Lung (tissue), 11 donors: ENCODE measurements at regions not wholly inside any gene's neighbourhood (a gene's known extent, or its start where the extent isn't known, plus 50 kb on each side); places are given as distances from the start of the nearest gene placed in this dataset.
A peak's percentile ranks its signal among the peaks of the same experiment; 100 is the strongest.

Experiments
- ATAC-seq: fragments of 200-7000 bp; cut with Tn5 transposase; one replicate; pipeline ENCODE4 v1.9.1; 2020; ENCODE audit warnings: moderate number of reproducible peaks; ENCODE audit not compliant: insufficient read depth, low FRiP score
- DNase-seq, 3 donors: peaks; one replicate each; pipeline ENCODE4 v3.0.0-alpha.2; 2013 to 2017
- H3K27ac ChIP-seq, 2 donors: one replicate each; pipeline ENCODE4 v1.5.1; 2013; ENCODE audit warnings: mild to moderate bottlenecking in 2 of 2, moderate library complexity in 2 of 2, control low read depth in 1 of 2, inconsistent platforms in 1 of 2, low read depth in 1 of 2, low read length in 1 of 2
- H3K27me3 ChIP-seq, 3 donors: one replicate each; pipeline ENCODE4 v1.5.1; 2013; ENCODE audit warnings: low read length in 2 of 3; ENCODE audit not compliant: control insufficient read depth in 3 of 3, insufficient read depth in 3 of 3
- H3K36me3 ChIP-seq, 4 donors: one replicate each; pipeline ENCODE4 v1.5.1; 2013; ENCODE audit warnings: low read length in 4 of 4, mild to moderate bottlenecking in 1 of 4, moderate library complexity in 1 of 4; ENCODE audit not compliant: control insufficient read depth in 4 of 4, insufficient read depth in 4 of 4
- H3K4me1 ChIP-seq, 5 donors: one replicate each; pipeline ENCODE4 v1.5.1; 2013; ENCODE audit warnings: low read length in 5 of 5, mild to moderate bottlenecking in 2 of 5, moderate library complexity in 1 of 5; ENCODE audit not compliant: control insufficient read depth in 5 of 5, insufficient read depth in 5 of 5
- H3K4me3 ChIP-seq: one replicate; pipeline ENCODE4 v1.5.1; 2013; ENCODE audit warnings: mild to moderate bottlenecking, control low read depth, moderate library complexity
- H3K9ac ChIP-seq, 2 donors: one replicate each; pipeline ENCODE4 v1.5.1; 2013; ENCODE audit warnings: low read length in 2 of 2, control low read depth in 1 of 2; ENCODE audit not compliant: insufficient read depth in 1 of 2
- H3K9me3 ChIP-seq, 4 donors: one replicate each; pipeline ENCODE4 v1.5.1; 2013; ENCODE audit warnings: low read length in 3 of 4, mild to moderate bottlenecking in 1 of 4, moderate library complexity in 1 of 4; ENCODE audit not compliant: control insufficient read depth in 4 of 4, insufficient read depth in 3 of 4
- CTCF ChIP-seq: IDR thresholded peaks from 2 replicates; pipeline ENCODE4 v1.5.1; 2012; ENCODE audit warnings: mild to moderate bottlenecking; ENCODE audit errors: control extremely low read depth, extremely low read depth
- WGBS, 2 donors: extraction: QIAGEN DNeasy Blood & Tissue Kit; methylation state at CpG; one replicate each; pipeline ENCODE4 v1.1.7; 2013; 5-methylcytosine and 5-hydroxymethylcytosine counted together
- donor health status: control.
- donor health status: control.
- donor health status: Bipolar disorder and iron deficiency.
- donor health status: healthy.
- donor health status: DM: yes; HTN: yes; CAD: no.

GRCh38 chr9:20028849-20029231 is 240.0 kb upstream of the SLC24A2 start:
- no peak overlapping the region for H3K4me3 ChIP-seq
- TF ChIP-seq CTCF, result no peak
- 49 to 56% methylated on average over 5 of the region's 5 CpGs for WGBS, 2 donors
- DNase-seq (peak in 1 of 3 donors; percentile 44), ATAC-seq (no peak)
- H3K9ac ChIP-seq, result no peak overlapping the region
- no peak overlapping the region for H3K27ac ChIP-seq
- no peaks in the 10 kb centered on the region for H3K27me3 ChIP-seq
- H3K4me1 ChIP-seq, result peaks cover 3 to 8% (median 5%) of the 10 kb centered on the region in 5 donors
- H3K9me3 ChIP-seq, result no peaks in the 10 kb centered on the region
- no peaks in the 10 kb centered on the region for H3K36me3 ChIP-seq

GRCh38 chr9:20028192-20028848 is 239.5 kb upstream of the SLC24A2 start:
- Histone ChIP-seq H3K9ac (no peak overlapping the region), H3K36me3 (no peaks in the 10 kb centered on the region), H3K27me3 (no peaks in the 10 kb centered on the region), H3K9me3 (no peaks in the 10 kb centered on the region), H3K4me3 (no peak overlapping the region), H3K4me1 (peaks cover 3 to 12% (median 5%) of the 10 kb centered on the region in 5 donors), H3K27ac (peak overlapping the region in 1 of 2 donors; percentile 66)
- ATAC-seq (no peak), DNase-seq (peak in 2 of 3 donors; percentile 17 to 20)
- TF ChIP-seq CTCF, result no peak
- 51 to 72% methylated on average over 6 of the region's 6 CpGs for WGBS, 2 donors

GRCh38 chr9:20023961-20024571 is 235.2 kb upstream of the SLC24A2 start:
- H3K9ac ChIP-seq, result no peak overlapping the region

More at GRCh38 chr9:20023961-20024571, 235.2 kb upstream of the SLC24A2 start:
- H3K27ac ChIP-seq, result no peak overlapping the region
- H3K36me3 ChIP-seq, result no peaks in the 10 kb centered on the region
- no peak overlapping the region for H3K4me3 ChIP-seq
- H3K4me1 ChIP-seq, result peaks cover 1 to 12% (median 5%) of the 10 kb centered on the region in 5 donors
- 66 to 76% methylated on average over 8 of the region's 8 CpGs for WGBS, 2 donors
- no peak for TF ChIP-seq CTCF
- no peaks in the 10 kb centered on the region for H3K9me3 ChIP-seq
- ATAC-seq (no peak), DNase-seq (peak in 1 of 3 donors; percentile 37)
- H3K27me3 ChIP-seq, result no peaks in the 10 kb centered on the region
